HG03108 (cell line): ENCODE measurements at regions not wholly inside any gene's neighbourhood (a gene's known extent, or its start where the extent isn't known, plus 50 kb on each side); places are given as distances from the start of the nearest gene placed in this dataset.
A peak's percentile ranks its signal among the peaks of the same experiment; 100 is the strongest.
"Not testable (repeated sequence)": the region's sequence is repeated elsewhere in the genome, so short reads cannot be mapped to it uniquely, and the experiment has no call there.

Source experiments
- ATAC-seq: cut with Tn5 transposase; IDR thresholded peaks from one replicate; pipeline ENCODE4 v1.9.1; 2021; ENCODE audit warnings: moderate library complexity; ENCODE audit not compliant: unreplicated experiment

DNA sequence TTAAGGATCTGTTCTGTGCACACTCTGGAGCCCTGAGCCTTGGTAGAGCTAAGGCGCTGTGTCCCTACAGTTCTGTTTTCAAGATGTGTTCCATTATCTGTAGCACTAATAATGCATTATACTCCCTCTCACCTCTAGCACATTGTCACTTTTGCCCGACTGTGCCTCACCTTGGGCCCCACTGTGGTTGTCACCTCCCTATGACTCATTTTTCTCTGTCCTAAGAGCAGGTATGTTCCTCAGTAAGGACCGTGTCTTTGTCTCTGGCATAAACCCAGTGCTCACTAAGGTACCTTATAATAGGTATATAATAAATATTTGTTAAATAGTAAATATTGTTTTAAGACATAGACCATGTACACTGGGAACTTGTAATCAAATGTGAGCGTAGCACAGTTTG, 942.5 kb upstream of the CITED2 start:
- no peak for ATAC-seq

DNA sequence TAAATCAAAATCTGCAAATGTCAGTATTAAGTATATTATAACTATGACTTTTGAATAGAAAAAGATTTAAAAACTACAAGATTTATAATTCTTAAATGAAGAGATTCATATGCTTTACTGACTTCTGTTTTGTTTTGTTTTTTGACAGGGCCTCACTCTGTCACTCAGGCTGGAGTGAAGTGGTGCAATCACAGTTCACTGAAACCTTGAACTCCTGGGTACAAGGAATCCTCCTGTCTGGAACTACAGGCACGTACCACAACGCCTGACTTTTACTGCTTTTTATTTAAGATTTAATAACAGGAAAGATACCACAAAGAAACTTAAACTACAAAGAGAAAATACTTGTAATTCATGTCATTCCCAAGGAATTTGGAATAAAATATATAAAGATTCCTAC, 940.2 kb upstream of the CITED2 start:
- no peak for ATAC-seq

DNA sequence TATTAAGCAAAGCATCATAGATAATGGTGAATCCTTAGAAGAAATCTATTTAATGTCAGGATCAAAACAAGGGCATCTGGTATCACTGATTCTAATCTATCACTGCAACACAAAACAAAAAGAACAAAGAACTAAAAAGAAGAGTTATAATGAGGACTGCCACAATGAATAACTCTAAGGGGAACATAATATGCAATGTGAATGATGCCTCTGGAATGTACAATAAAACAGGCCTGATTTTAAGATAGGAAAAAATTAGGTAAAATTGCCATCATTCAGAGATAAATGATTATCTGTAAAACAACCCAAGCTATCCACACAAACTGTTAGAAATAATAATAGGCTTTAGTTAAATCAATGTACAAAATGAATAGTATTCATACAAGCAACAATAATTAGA, 936.7 kb upstream of the CITED2 start:
- ATAC-seq, result no peak

DNA sequence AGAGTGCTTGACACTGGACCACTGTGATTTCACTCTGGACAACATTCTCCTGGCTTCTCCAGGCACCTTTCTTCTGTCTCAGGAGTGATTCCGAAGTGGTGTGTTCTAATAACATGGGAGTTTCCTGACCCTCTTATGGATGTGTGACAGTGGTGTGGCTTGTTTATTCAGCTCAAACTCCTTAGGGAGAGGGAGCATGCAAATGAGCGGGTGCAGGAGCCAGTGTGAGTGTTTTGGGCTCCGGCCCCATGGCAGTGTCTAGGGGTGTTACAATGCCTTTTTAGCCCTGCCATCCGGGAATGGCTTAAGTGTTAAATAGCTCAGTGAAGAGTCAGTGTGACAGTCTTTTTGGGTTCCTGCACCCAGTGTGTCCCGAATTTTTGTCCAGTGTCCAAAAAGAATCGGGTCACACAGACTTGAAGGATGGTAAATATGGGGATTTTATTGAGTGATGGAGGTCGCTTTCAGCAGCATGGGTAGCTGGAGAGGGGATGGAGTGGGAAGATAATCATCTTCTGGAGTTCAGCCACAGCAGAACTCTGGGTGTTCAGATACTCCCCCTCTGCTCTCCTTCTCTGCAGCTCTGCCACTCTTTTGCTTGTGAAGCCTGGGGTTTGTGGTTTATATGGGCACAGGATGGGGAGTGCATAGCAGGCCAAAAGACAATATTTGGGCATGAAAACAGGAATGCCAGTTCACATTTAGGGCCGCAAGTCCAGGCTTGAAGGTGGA, 928.9 kb upstream of the CITED2 start:
- ATAC-seq, result no peak

DNA sequence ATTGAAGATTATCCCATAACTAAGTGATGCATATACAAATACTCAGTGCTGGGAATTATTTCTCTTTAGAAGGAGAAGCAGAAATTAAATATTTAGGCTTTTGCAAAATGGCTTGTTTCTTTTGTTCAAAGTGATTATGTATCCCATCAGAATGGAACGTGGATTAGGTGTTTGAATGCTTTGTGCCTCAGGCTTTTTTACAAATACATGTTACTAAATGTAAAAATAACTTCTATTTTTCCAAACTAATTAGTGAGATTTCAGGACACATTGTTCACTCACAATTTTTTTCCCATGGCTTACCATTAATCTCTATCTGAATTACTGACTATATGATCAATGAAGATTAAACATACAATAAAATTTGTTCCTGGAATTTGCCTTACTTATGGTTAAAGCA, 925.9 kb upstream of the CITED2 start:
- no peak for ATAC-seq

DNA sequence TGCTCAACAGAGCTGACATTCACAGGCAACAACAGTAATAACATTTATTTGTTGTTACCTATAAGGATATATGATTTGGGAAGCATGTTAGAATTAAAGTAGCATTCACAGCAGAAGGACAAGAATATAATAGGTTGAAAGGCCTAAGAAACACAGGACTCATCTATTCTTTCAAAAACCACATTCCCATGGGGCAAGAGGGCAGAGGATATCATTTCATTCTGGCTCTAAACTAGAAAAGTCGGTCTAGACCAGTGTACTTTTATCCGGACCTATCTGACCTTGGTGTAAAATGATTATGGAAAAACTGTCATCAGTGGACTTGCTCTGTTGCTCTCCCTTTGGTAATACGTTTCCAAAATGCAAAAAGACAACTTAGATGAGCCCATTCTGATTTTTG, 914.7 kb upstream of the CITED2 start:
- ATAC-seq, result no peak

DNA sequence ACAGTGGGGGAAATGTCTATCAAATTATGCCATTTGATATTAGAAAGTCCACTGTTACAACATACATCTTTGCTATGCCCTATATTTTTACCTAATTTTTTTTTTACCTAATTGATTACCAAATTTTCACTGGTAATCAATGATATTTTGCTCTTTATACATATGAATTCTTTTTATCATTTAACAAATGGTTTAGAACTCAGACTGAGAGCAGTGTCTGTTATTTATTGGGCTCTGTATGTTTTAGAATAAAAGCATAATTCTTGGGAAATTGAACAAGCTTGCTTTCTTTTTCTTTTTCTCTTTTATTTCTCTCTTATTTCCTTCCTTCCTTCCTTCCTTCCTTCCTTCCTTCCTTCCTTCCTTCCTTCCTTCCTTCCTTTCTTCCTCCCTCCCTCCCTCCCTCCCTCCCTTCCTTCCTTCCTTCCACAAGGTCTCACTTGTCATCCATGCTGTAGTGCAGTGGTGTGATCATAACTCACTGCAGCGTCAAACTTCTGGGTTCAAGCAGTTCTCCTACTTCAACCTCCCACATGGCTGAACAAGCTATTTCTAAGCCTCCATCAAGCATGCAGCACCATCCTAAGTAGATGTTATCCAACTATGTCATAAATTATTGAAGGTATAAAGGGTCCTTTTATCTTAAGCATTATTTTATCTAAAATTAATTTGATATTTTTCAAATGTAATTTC, 911.7 kb upstream of the CITED2 start:
- ATAC-seq, result no peak

DNA sequence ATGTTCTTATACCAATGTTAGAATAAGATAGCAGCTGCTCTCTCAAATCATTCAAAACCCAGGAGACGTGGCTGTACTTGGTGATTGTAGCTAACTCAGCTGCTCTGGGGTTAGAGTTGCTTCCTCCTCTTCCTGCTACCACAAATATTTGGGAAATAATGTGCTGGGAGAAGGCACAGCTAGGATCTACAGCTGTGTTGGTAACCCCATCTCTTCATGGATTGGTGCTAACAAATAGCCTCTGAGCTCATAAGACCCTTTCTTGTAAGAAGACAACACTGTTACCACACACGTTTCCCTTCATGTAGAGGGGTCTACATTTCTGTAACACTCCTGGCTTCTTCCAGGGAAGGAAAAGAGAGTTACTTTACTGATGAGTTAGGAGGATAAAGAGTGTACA, 911.0 kb upstream of the CITED2 start:
- ATAC-seq, result no peak

DNA sequence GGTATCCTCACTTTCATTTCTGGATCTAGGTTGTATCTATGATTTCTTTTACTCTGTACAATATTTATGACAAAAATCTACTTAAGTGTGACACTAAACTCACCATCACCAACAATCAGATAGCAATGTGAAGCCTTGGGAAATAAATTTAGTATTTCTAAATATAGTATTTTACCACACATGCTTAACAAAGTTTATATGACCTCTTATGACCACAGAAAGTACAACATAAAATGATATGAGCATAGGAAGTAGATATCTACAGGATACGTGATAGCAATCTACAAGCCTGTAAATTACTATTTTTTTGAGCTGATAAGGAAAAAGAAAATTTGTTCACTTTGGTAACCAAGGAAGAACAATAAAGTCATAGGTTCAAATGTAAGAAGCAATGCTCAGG, 910.4 kb upstream of the CITED2 start:
- no peak for ATAC-seq

DNA sequence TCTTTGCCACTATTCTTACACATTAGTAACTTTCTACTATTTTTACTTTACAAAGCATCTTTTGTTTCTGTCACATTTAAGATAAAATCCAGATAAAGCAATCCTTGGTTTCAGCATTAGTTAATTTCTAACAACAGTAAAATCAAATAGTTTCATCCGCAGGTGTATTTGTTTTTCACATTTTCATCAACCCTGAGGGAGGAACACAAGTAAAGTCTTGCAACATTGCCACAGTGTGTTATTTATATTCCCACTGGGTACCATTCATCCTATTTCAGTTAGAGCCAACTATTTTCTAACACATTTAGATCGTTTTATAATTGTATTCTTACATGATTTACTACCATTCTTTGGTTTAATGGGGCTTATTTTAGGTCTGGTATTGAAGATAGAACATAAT, 908.7 kb upstream of the CITED2 start:
- no peak for ATAC-seq

DNA sequence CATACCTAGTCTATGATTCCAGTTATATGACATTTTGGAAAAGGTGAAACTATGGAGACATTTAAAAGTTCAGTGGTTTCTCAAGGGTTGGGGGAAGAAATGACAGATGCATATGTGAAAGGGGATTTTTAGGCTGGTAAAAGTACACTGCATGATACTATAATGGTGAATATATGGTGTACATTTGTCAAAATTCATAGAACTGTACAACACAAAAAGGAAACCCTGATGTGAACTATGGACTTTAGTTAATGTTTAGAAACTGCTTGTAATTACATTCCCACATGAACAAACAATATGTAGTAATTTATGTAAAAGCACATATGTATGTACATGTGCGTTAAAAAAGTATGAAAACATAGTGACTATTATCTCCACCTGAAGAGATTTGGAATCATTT, 907.3 kb upstream of the CITED2 start:
- no peak for ATAC-seq

DNA sequence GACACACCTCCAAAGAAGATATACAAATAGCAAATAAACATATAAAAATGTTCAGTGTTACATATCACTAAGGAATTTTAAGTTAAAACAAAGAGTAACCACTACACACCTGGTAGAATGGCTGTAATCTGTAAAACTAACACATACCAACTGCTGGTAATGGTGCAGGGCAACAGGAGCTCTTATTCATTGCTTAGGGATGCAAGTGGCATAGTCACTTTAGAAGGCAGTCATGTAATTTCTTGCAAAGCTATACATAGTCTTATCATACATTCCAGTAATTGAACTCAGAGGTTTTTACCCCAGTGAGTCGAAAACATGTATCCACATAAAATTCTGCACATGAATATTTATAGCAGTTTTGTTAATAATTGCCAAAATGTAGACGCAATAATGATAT, 906.8 kb upstream of the CITED2 start:
- ATAC-seq, result no peak

DNA sequence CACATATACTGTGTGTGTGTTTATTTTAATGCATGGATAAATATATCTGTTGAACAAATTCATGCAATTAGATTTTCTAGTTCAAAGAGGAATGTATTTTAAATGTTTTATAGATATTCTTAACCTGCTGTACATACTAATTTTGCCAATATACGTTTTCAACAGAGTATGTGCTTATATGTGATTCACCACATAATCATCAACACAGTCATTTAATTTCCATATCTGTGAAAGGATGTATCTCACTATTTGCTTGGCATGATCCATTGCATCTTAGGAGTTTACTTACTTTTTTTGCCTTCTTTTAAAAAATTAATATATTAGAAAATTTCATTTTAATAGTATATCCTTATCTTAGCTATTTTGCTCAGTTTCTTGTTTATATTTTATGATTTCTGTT, 902.3 kb upstream of the CITED2 start:
- no peak for ATAC-seq

DNA sequence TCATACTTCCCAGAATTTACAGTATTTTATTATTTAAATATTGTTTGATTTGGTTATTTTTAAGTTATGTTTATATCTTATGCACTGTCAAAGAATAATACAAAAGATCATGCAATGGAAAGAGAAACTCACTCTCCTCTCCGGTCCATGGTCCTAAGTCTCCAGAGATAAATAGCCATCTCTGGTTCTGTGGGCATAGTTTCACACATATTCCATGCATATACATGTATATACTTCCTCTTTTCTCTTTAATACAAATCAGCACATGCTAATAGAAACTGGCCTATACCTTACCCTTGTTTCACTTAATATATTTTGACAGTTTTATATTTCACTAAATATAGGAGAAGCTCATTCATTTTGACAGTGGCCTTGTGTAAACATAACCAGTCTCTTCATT, 901.7 kb upstream of the CITED2 start:
- no peak for ATAC-seq

DNA sequence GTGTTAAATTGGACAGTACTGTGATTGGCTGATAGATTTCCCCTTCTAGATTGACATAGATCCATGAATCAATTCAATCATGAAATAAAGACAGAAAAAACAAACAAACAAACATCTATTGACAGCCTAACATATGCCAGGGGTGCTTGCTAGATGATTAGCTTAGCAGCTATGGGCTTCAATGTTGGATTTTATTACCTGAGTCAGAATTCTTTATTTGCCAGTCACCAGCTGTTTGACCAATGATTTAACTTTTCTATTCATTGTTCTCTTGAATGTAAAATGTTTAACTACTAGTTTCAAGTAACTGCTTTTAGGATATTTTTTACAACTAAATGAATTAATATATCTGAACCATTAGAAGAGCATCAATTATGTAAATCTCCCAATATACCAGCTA, 901.3 kb upstream of the CITED2 start:
- no peak for ATAC-seq

DNA sequence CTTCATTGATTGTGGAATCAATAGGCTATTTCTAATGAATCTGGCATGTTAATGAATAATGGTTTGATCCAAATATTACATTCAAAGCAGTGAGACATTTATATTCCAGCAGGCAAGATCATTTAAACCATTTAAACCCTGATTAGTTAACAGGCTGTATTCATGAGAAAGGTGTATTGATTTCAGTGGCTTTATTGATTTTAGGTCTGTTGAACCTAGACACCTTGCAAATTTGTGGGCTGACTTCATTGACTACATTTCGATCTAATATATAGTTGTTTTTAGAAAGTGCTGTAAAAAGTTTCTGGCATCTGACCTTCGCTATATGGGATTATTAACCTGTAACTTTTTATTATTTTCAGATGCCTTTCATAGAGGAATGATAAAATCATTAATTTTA, 900.1 kb upstream of the CITED2 start:
- no peak for ATAC-seq

DNA sequence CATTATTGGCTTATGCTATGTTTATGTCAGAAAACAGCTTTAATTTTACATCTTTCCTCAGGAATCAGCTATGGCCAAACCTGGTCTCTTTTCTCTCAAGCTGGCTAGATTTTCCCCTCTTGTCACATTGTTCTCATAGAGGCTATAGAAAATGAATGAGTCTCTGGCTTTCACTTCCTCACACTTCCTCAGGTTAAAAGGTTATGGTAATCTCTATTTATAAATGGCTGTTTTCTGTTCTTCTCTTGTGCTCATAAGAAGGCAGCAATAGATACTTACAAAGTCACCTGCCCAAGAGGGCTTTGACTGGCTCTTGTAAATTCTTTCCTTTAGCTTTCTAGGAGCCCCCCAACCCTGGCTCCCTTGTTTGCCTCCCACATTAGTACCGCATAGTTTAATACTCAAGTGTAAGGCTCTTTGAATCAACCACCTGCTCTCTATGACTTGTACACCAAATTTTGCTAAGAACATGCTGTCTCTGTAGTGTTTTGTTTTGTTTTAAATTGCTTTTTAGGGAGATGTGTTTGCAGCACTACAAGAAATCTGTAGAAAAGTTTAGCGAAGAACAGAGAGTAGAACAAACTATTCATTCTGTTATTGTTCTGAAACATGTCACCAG, 897.4 kb upstream of the CITED2 start:
- ATAC-seq, result peak; percentile 99

DNA sequence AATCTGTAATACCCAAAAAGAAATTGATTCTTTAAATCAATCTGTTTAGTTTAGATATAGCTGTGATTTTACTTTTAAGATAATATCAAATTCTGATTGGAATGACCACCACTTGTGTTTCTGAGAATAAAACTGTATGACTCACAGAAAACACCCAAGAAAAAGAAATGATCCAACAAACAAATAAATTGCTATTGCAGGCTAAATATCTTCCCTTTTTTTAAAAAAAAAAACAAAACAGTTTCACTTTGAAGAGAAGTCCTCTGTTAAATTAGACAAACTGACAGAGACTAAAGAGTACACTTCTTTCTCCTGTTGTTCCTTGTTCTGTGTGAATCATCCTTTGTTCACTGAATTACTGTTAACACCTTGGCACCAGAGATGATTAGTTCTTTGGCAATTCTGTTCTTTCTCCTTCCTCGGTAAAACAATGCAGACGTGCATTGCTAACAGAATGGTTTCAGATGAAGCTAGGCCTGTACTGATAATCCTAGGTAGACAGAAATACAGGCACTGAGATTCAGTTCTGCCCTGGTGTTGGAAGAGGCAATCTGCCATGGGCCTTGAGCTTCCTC, 895.2 kb upstream of the CITED2 start:
- no peak for ATAC-seq

DNA sequence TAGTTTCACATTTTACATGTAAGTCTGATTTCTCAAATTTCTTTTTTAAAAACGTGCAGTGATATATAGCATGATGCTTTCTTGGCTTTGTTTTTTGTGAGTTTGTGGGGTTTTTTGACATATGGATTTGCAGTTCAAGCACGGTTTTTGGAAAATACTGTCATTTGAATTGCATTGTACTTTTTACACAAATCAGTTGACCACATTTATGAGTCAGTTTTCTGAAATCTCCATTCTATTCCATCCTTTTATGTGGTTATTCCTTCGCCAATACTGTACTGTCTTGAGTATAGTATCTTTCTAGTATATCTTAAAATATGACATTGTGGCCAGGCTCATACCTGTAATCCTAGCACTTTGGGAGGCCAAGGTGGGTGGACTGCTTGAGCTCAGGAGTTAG, 890.0 kb upstream of the CITED2 start:
- ATAC-seq, result no peak

DNA sequence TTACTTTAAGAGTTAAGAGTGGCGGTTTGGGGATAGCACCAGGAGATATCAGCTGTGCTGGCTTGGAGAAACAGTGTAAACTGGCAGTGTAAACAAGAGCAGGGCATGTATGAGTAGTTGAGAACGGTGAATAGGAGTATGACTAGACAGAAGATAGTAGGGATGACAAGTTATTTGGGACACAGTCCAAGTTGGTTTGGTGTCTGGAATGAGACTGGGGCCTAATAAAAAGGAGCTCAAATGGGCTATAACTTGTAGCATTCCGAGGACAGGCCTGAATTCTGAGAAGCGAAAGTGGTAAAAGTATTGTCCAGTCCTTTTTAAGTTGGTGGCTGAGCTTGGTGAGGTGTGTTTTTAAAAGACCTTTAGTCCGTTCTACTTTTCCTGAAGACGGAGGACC, 883.9 kb upstream of the CITED2 start:
- not testable (repeated sequence) for ATAC-seq

DNA sequence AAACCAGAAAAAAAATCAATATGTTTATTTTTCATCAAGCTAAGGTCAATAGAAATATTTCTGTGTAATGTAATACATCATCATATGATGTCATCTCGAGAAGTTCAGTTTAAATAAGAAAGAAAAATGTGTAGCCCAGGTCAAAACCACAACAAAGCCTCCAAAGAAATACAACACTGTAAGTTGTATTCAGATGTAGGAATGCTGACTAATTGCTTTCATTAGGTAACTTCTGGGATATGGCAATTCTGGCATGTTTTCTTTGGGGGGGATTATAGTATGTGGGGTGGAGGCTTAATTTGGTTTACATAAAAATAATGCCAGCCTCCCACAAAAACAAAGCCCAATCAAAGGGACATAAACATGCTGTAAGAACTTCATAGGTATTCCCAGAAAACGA, 881.8 kb upstream of the CITED2 start:
- no peak for ATAC-seq

DNA sequence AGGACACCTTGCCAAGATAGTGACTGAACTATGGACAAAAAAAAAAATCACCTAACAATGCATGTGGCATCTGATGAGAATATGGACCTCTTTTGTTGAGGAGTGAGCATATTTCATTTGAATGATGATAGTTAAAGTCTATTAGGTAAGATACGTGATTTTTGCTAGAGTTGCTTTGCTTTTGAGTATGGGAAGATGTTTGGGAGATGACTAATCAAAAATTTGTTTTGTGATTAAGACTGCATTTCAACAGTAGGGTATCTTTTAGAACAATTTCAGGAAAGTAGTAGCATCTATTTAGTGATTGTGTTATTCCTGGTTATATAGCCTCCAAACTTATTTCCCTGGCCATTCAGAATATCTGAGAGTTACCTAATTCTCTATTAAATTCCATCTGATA, 878.6 kb upstream of the CITED2 start:
- ATAC-seq, result no peak
